Activated naive CD8-positive, alpha-beta T cell treated with anti-CD3 and anti-CD28 coated beads, Interleukin-2, amount 10 ng/mL, durations not matched to agents 7 days and 5 days (primary cell): ENCODE measurements at regions not wholly inside any gene's neighbourhood (a gene's known extent, or its start where the extent isn't known, plus 50 kb on each side); places are given as distances from the start of the nearest gene placed in this dataset.

Source experiments
- ATAC-seq: fragments of 150-1000 bp; cut with Tn5 transposase; one replicate; pipeline ENCODE4 v1.10.0; 2021; ENCODE audit warnings: low read depth, moderate library complexity
- POLR2A ChIA-PET: fragments of 350-600 bp; sonication (Branson Sonifier 250); formaldehyde crosslinking; loops from one replicate; lab custom pipeline; 2021; ENCODE audit warnings: antibody characterized with exemption; lab: Charles Lee
- DNase-seq: peaks from one replicate; pipeline ENCODE4 v3.0.0; 2021
- H3K27ac Mint-ChIP-seq: one replicate; pipeline ENCODE4 v1.8.0; 2022; ENCODE audit warnings: mild to moderate bottlenecking, mixed read lengths
- H3K27me3 Mint-ChIP-seq: one replicate; pipeline ENCODE4 v1.8.0; 2022; ENCODE audit warnings: mild to moderate bottlenecking, moderate library complexity, mixed read lengths
- H3K36me3 Mint-ChIP-seq: one replicate; pipeline ENCODE4 v1.8.0; 2021; ENCODE audit warnings: mild to moderate bottlenecking, mixed read lengths
- H3K4me1 Mint-ChIP-seq: one replicate; pipeline ENCODE4 v1.8.0; 2021; ENCODE audit warnings: mixed read lengths
- H3K4me3 Mint-ChIP-seq: one replicate; pipeline ENCODE4 v1.8.0; 2022; ENCODE audit warnings: mild to moderate bottlenecking, moderate library complexity, mixed read lengths
- H3K9me3 Mint-ChIP-seq: one replicate; pipeline ENCODE4 v1.8.0; 2021; ENCODE audit warnings: mixed read lengths

GRCh38 chr7:148950806-148951205, 66.7 kb upstream of the EZH2 start:
- ATAC-seq (no peak), DNase-seq (no peak)
- no peak overlapping the region for H3K4me3 Mint-ChIP-seq
- peaks cover 1% of the 10 kb centered on the region for H3K4me1 Mint-ChIP-seq
- H3K36me3 Mint-ChIP-seq: no peaks in the 10 kb centered on the region
- H3K27me3 Mint-ChIP-seq: no peaks in the 10 kb centered on the region
- H3K9me3 Mint-ChIP-seq: no peaks in the 10 kb centered on the region
- no peak overlapping the region for H3K27ac Mint-ChIP-seq
- POLR2A ChIA-PET: no interaction called here

- no peaks in the 10 kb centered on the region for H3K36me3 Mint-ChIP-seq
- DNase-seq (no peak), ATAC-seq (no peak)
- H3K4me1 Mint-ChIP-seq: peaks cover 6% of the 10 kb centered on the region
- no peaks in the 10 kb centered on the region for H3K9me3 Mint-ChIP-seq
- no peak overlapping the region for H3K4me3 Mint-ChIP-seq
- H3K27ac Mint-ChIP-seq: no peak overlapping the region
- no peaks in the 10 kb centered on the region for H3K27me3 Mint-ChIP-seq
- POLR2A ChIA-PET: no interaction called here
Measured at GRCh38 chr7:148944935-148945934, 61.1 kb upstream of the EZH2 start.

- ATAC-seq: peak; percentile 66
- peak overlapping the region; percentile 98 for H3K27ac Mint-ChIP-seq
- H3K36me3 Mint-ChIP-seq: no peaks in the 10 kb centered on the region
- peak; percentile 64 for DNase-seq
- POLR2A ChIA-PET: interaction anchor here (0.6 to 2.4 kb wide), 17 partner anchors 11 to 243 kb away, joined by 3 to 58 read pairs (median 4); partner anchors contain the start of genes CUL1 and EZH2
- no peaks in the 10 kb centered on the region for H3K27me3 Mint-ChIP-seq
- no peaks in the 10 kb centered on the region for H3K9me3 Mint-ChIP-seq
- peak overlapping the region; percentile 92 for H3K4me3 Mint-ChIP-seq
- H3K4me1 Mint-ChIP-seq: peaks cover 10% of the 10 kb centered on the region
Measured at GRCh38 chr7:148941598-148942275, 57.6 kb upstream of the EZH2 start.

- H3K27me3 Mint-ChIP-seq: no peaks in the 10 kb centered on the region
- peak; percentile 74 for ATAC-seq
- no peaks in the 10 kb centered on the region for H3K36me3 Mint-ChIP-seq
- H3K4me3 Mint-ChIP-seq: peak overlapping the region; percentile 92
- H3K4me1 Mint-ChIP-seq: peaks cover 10% of the 10 kb centered on the region
- DNase-seq: peak; percentile 77
- H3K27ac Mint-ChIP-seq: peak overlapping the region; percentile 98
- POLR2A ChIA-PET: interaction anchor here (0.6 to 2.4 kb wide), 14 partner anchors 10 to 243 kb away, joined by 3 to 58 read pairs (median 4); partner anchors contain the start of genes CUL1 and EZH2
- no peaks in the 10 kb centered on the region for H3K9me3 Mint-ChIP-seq
Measured at GRCh38 chr7:148940702-148941597, 56.9 kb upstream of the EZH2 start.

- Mint-ChIP-seq H3K9me3 (no peaks in the 10 kb centered on the region), H3K27ac (no peak overlapping the region), H3K27me3 (no peaks in the 10 kb centered on the region), H3K4me3 (peak overlapping the region; percentile 11), H3K4me1 (peaks cover 10% of the 10 kb centered on the region), H3K36me3 (peaks cover under 1% of the 10 kb centered on the region)
- POLR2A ChIA-PET: interaction anchor here (0.8 to 1.1 kb wide), 2 partner anchors 25 to 54 kb away, joined by 3 read pairs; no protein-coding TSS in a partner anchor
- no peak for DNase-seq
- no peak for ATAC-seq
Measured at GRCh38 chr7:148939128-148939755, 55.2 kb upstream of the EZH2 start.

- POLR2A ChIA-PET: no interaction called here
- no peak overlapping the region for H3K27ac Mint-ChIP-seq
- peaks cover 3% of the 10 kb centered on the region for H3K36me3 Mint-ChIP-seq
- DNase-seq (no peak), ATAC-seq (no peak)
- no peaks in the 10 kb centered on the region for H3K9me3 Mint-ChIP-seq
- peaks cover 8% of the 10 kb centered on the region for H3K4me1 Mint-ChIP-seq
- no peak overlapping the region for H3K4me3 Mint-ChIP-seq
- no peaks in the 10 kb centered on the region for H3K27me3 Mint-ChIP-seq
Measured at GRCh38 chr7:148935451-148935850, 51.4 kb upstream of the EZH2 start.
